ENCODE measurements at regions not wholly inside any gene's neighbourhood (a gene's known extent, or its start where the extent isn't known, plus 50 kb on each side); places are given as distances from the start of the nearest gene placed in this dataset.

- no peaks in the 10 kb centered on the region for H3K27me3 ChIP-seq (ENCODE audit: control insufficient read depth, insufficient read depth, low read length)
- CTCF ChIA-PET: no interaction called here
- dilution Hi-C loops (cut with HindIII; ENCODE audit: low sequenced_read_pairs, unreplicated experiment): no loop called here
- no peak overlapping the region for H3K4me3 ChIP-seq (ENCODE audit: insufficient read depth, low read depth, low read length)
- no peak overlapping the region for H2BK20ac ChIP-seq (ENCODE audit: low read depth, low read length)
- H3K9me1 ChIP-seq (ENCODE audit: insufficient read depth, low read length): no peaks in the 10 kb centered on the region
- no peak overlapping the region for H2BK15ac ChIP-seq (ENCODE audit: low read depth, low read length)
- no peak overlapping the region for H3K23ac ChIP-seq (ENCODE audit: low read depth, low read length)
- no peaks in the 10 kb centered on the region for H4K20me1 ChIP-seq (ENCODE audit: insufficient read depth, low read length)
- H4K8ac ChIP-seq (ENCODE audit: low read depth in 2 of 2, low read length in 2 of 2): no peak overlapping the region
- peaks cover 29% of the 10 kb centered on the region for H3K9me3 ChIP-seq (ENCODE audit: control insufficient read depth, insufficient read depth, low read length)
- H2AFZ ChIP-seq (replicated peaks; ENCODE audit: low read length, poor library complexity): no peak overlapping the region
- no peak overlapping the region for H2BK5ac ChIP-seq (ENCODE audit: low read depth, low read length, poor library complexity, severe bottlenecking)
- POLR2A ChIA-PET (ENCODE audit: unreplicated experiment): no interaction called here
- H2AK5ac ChIP-seq (ENCODE audit: low read depth, low read length): no peak overlapping the region
- H3K56ac ChIP-seq (ENCODE audit: extremely low read depth, insufficient read depth, low read length): no peak overlapping the region
- no peaks in the 10 kb centered on the region for H3K4me1 ChIP-seq (ENCODE audit: control insufficient read depth, insufficient read depth, low read length)
- no peak overlapping the region for H2AK9ac ChIP-seq (replicated peaks; ENCODE audit: low read depth, low read length, poor library complexity)
- H3K27ac ChIP-seq (ENCODE audit: insufficient read depth, low read length): no peak overlapping the region
- H3K18ac ChIP-seq (ENCODE audit: low read depth, low read length): no peak overlapping the region
- BruUV-seq (replicated peaks): no TSS peak
- H3K4me2 ChIP-seq (ENCODE audit: low read depth, low read length): no peak overlapping the region
- H3K36me3 ChIP-seq (ENCODE audit: control insufficient read depth, insufficient read depth, low read length): no peaks in the 10 kb centered on the region
- H3K4ac ChIP-seq (ENCODE audit: low read depth, low read length): no peak overlapping the region
- no peak overlapping the region for H3K9ac ChIP-seq (ENCODE audit: low read depth, low read length)
- DNase-seq: no peak
- 74% methylated on average over 5 of the region's 7 CpGs; no CpG with 5 or more reads in 1 of the 2 experiments for WGBS, 2 experiments (ENCODE audit: extremely low coverage in 2 of 2, insufficient read length in 1 of 2)
- intact Hi-C loops (cut with micrococcal nuclease): no loop called here
- no peak overlapping the region for H4K5ac ChIP-seq (ENCODE audit: low read depth, low read length)
- no peak overlapping the region for H4K91ac ChIP-seq (ENCODE audit: insufficient read depth, low read depth, low read length)
- H3K14ac ChIP-seq (replicated peaks; ENCODE audit: low read depth, low read length): no peak overlapping the region
- in situ Hi-C loops (cut with MboI; ENCODE audit: low sequenced_read_pairs): no loop called here
- H3K79me1 ChIP-seq (ENCODE audit: low read depth in 1 of 2, low read length in 2 of 2): no peaks in the 10 kb centered on the region
- no peak overlapping the region for H2BK120ac ChIP-seq (ENCODE audit: low read depth, low read length)
- no peak for TF ChIP-seq BHLHE40 (IDR thresholded peaks at IDR 0.05; ENCODE audit: low read depth, low read length)
- no peak for ATAC-seq (ENCODE audit: low read depth)
Observed at GRCh38 chr16:79298476-79298875, 302.1 kb downstream of the MAF start.
